ENCODE measurements at regions not wholly inside any gene's neighbourhood (a gene's known extent, or its start where the extent isn't known, plus 50 kb on each side); places are given as distances from the start of the nearest gene placed in this dataset.
"Not testable (repeated sequence)": the region's sequence is repeated elsewhere in the genome, so short reads cannot be mapped to it uniquely, and the experiment has no call there.

DNA sequence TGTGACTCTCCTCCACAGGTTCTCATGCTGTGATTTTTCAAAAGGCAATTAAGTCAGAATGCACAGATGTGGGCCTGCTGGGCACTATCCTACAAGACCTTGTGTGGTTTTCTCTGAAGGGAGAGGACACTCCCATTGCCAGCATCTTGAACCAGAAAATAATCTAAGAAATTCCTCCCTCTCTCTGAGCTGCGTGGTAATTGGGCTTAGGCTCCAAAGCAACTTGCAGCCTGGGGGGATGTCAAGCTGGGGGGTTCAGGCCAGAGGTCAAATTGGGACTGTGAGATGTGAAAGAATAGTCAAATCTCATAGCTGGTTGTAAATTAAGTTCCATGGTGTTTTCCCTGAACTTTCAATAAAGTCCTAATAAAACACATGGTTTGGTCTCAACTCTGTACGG lies 350.6 kb upstream of the SLC7A11 start:
- no peak for TF ChIP-seq POLR2A (IDR thresholded peaks at IDR 0.05; ENCODE audit: low read depth, low read length)
- FAIRE-seq (no peak), DNase-seq (ENCODE audit: insufficient read length, low spot score) (no peak)

DNA sequence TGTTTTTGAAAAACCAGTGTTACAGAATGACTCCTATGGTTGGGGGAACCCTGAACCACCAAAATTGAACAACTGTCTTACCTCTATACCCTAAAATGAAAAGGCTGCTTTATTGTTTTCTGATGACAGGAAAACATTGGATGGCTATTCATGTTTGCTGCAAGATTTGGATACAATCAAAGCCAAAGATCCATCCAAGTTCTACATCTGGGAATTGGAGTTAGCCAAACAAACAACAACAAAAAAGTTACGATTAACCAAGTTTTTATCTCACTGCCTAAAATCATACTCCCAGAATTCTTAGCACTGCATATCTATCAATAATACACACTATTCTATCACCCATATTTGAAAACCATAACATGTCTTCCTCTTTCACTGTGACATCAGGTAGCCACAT lies 349.7 kb upstream of the SLC7A11 start:
- no peak for DNase-seq (ENCODE audit: insufficient read length, low spot score)
- no peak for TF ChIP-seq POLR2A (IDR thresholded peaks at IDR 0.05; ENCODE audit: low read depth, low read length)
- FAIRE-seq, result no peak

DNA sequence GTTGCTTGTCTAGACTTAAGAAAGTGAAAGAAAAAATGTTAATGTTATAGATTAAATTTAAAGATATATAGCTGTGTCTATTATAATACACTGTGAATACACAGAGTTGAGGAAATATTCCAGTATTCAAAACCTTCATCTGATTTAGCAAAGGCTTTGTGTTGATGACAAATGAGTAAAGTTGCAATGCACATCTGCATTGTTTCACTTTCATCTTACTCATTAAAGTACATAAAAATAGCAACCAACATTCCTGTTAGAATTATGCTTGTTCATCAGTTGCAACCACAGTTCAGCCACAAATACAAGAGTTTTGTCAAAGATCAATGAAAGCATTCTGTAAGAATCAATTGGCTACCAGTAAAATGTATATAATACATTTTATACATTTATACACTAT lies 346.4 kb upstream of the SLC7A11 start:
- FAIRE-seq, result no peak

DNA sequence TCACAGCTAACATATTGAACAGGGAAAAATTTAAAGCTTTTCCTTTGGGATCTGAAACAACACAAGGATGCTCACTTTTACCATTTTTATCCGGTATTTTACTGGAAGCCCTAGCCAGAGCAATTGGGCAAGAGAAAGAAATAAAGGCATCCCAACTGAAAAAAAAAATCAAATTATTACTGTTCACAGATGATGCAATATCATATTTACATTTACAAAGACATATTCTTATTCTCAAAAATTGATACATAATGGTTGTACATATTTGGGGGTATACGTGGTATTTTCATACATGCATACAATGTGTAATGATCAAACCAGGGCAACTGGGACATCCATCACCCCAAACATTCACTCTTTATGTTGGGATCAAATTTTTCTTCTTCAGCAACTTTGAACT lies 337.0 kb upstream of the SLC7A11 start:
- TF ChIP-seq POLR2A (IDR thresholded peaks at IDR 0.05; ENCODE audit: low read depth, low read length), result no peak
- FAIRE-seq, result no peak
- DNase-seq (ENCODE audit: insufficient read length, low spot score), result no peak

More for the DNA sequence above, 346.4 kb upstream of the SLC7A11 start:
- DNase-seq (ENCODE audit: insufficient read length, low spot score), result no peak
- no peak for TF ChIP-seq POLR2A (IDR thresholded peaks at IDR 0.05; ENCODE audit: low read depth, low read length)

DNA sequence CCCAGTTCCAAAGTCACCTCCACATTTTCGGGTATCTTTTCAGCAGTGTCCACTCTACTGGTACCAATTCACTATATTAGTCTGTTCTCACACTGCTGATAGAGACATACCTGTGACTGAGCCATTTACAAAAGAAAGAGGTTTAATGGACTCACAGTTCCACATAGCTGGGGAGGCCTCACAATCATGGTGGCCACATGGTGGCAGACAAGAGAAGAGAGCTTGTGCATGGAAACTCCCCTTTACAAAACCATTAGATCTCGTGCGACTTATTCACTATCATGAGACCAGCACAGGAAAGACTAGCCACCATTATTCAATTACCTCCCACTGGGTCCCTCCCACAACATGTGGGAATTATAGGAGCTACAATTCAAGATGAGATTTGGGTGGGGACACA lies 335.7 kb upstream of the SLC7A11 start:
- not testable (repeated sequence) for FAIRE-seq; DNase-seq (ENCODE audit: insufficient read length, low spot score)

DNA sequence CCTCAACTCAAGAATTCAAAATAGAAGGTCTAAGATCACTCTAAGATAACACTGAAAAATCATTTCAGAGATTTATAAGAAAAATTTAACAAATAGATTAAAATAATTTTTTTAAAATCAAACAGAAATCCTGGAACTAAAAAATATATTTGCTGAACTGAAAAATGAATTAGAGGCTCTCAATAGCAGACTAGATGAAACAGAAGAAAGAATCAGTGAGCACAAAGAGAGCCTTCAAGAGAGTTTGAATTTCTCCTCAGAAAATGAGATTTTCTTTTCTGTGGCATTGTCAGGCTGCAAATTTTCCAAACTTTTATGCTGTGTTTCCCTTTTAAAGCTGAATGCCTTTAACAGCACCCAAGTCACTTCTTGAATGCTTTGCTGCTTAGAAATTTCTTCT lies 335.0 kb upstream of the SLC7A11 start:
- no peak for FAIRE-seq
- TF ChIP-seq POLR2A (IDR thresholded peaks at IDR 0.05; ENCODE audit: low read depth, low read length), result no peak
- no peak for DNase-seq (ENCODE audit: insufficient read length, low spot score)

DNA sequence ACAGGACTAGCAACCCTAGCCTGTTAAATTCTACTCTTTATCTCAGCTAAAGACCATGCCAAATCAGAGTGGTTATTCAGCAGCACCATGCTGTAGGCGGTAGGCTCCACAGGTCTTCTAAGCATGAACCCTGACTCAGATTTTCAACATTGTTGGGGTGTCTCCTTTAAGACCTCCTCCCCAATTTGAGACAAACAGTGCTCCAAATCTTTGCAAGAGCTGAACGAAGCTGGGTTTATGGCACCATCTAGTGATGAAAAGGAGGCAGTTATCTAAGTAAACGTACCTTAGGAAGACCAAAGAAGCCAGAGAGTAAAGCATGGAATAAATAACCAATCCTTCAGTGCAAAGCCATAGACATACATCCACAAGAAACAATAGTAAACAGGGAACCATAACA lies 334.5 kb upstream of the SLC7A11 start:
- FAIRE-seq, result no peak
- TF ChIP-seq POLR2A (IDR thresholded peaks at IDR 0.05; ENCODE audit: low read depth, low read length), result no peak
- DNase-seq (ENCODE audit: insufficient read length, low spot score), result no peak

DNA sequence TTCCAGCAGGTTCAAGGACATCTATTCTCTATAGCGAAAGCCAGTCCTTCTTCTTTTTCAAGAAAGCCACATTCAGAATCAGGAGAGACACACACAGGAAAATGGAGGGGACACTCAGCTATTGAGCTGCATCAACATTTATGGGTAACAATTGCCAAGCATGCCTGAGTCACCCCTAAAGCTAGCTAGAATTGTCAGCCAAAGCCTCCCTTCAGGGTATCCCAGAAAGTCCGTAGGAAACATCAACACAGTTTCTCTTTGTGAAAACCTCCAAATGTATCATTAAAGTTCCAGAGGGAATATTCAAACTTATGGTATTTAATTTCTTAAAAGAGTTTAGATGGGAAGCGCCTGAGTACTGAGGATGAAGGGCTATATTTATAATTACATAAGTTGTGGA lies 331.1 kb upstream of the SLC7A11 start:
- DNase-seq (ENCODE audit: insufficient read length, low spot score) (no peak), FAIRE-seq (no peak)
- no peak for TF ChIP-seq POLR2A (IDR thresholded peaks at IDR 0.05; ENCODE audit: low read depth, low read length)

DNA sequence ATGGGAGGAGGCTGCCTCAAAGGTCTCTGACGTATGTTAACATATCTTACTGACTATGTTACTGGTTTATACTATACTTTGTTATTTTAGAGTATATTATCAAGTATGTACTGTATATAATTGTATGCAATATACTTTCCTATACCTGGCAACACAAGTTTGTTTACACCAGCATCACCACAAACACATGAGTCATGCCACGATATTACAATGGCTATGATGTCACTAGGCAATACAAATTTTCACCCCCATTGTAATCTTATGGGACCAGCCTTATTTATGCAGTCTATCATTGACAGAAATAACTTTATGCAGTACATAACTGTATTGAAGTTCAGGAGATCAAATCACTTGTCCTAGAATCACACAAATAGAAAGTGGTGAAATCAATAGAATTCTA lies 329.9 kb upstream of the SLC7A11 start:
- TF ChIP-seq POLR2A (IDR thresholded peaks at IDR 0.05; ENCODE audit: low read depth, low read length), result no peak
- FAIRE-seq (no peak), DNase-seq (ENCODE audit: insufficient read length, low spot score) (no peak)

DNA sequence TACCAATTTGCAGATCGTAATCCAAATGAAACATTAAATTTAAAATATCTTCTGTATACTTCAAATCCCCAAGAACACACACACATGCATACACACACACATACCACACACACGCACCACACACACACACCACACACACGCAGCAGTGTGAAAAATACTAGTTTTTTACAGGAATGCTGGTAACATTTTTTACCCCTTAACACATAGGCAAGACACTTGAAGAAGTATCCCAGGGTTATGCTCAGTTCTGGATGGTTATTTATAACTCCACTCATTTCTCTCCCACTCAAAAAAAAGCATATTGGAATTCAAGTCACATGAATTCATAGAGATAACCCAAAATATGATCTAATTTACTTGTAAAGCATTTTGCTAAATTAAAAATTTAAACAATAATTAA lies 325.5 kb upstream of the SLC7A11 start:
- TF ChIP-seq POLR2A (IDR thresholded peaks at IDR 0.05; ENCODE audit: low read depth, low read length), result no peak
- FAIRE-seq (no peak), DNase-seq (ENCODE audit: insufficient read length, low spot score) (no peak)

DNA sequence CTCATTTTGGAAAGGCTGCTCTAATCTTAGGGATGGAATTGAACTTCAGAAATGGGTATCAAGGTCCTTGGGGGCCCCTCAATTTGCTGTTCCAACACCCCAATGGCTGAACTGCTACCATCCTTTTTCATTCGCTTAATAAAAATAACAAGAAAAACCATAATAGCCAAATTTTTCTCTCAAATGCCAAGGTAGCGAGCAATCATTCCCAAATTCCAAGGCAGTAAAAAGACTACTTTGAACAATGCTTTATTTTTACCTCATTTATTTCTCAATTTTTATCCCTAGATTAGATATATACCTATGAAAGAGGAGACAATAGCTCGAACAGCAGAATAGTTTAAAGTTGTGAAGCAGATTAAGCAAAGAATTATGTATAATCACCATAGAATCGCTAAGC lies 323.4 kb upstream of the SLC7A11 start:
- no peak for FAIRE-seq
- DNase-seq (ENCODE audit: insufficient read length, low spot score), result no peak
- no peak for TF ChIP-seq POLR2A (IDR thresholded peaks at IDR 0.05; ENCODE audit: low read depth, low read length)

DNA sequence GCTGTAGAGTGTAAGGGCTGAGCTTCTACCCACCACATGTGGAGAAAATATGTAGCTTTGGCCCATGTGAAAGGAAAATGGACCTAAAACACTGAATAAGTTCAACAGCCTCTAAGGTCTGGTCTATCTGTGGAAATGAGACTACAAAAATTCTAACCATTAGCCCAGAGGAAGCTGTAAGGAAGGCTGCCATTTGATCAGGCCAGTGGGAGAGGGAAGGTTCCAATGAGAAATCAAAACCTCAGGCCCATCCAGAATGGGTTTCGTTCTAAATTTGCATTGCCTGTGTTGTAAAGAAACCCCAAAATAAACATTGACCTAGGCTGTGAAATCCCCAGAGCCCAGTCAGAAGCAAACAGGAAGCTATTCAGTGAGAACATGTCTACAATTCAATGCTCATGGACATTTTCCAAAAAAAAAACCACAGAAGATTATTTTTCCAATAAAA lies 320.4 kb upstream of the SLC7A11 start:
- no peak for TF ChIP-seq POLR2A (IDR thresholded peaks at IDR 0.05; ENCODE audit: low read depth, low read length)
- no peak for DNase-seq (ENCODE audit: insufficient read length, low spot score)
- FAIRE-seq, result no peak

DNA sequence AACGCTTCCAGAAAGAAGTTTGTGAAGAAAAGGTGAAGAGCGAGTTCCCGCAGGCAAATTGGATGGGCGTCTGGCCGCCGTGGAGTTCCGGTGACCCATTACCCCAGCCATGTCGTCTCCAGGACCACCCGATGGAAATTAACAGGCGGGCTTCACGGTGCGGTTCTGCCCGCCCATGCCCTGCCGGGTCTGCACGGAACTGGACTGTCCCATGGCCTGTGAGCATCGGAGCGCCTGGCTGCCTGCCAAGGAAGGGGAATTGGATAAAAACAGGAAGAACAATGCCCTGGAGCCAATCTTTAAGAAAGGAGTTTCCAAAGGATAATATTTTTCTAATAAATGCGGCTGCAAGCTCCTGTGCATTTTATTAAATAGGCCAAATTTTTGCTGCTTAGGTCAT lies 319.8 kb upstream of the SLC7A11 start:
- DNase-seq (ENCODE audit: insufficient read length, low spot score), result no peak
- no peak for FAIRE-seq
- no peak for TF ChIP-seq POLR2A (IDR thresholded peaks at IDR 0.05; ENCODE audit: low read depth, low read length)

DNA sequence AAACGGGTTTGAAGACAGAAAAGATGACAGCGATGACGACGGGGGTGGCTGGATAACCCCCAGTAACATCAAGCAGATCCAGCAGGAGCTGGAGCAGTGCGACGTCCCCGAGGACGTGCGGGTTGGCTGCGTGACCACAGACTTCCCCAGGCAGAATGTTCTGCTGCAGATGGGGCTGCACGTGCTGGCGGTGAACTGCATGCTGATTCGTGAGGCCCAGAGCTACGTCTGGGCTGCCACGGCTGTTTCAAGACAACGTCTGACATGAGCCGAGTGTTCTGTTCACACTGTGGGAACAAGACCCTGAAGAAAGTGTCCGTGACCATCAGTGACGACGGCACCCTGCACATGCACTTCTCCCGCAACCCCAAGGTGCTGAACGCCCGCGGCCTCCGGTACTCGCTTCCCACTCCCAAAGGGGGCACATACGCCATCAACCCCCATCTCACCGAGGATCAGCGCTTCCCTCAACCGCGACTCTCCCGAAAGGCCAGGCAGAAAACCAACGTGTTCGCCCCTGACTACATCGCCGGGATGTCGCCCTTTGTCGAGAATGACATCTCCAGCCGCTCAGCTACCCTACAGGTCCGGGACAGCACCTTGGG lies 319.2 kb upstream of the SLC7A11 start:
- DNase-seq (ENCODE audit: insufficient read length, low spot score) (no peak), FAIRE-seq (no peak)
- TF ChIP-seq POLR2A (IDR thresholded peaks at IDR 0.05; ENCODE audit: low read depth, low read length), result no peak

DNA sequence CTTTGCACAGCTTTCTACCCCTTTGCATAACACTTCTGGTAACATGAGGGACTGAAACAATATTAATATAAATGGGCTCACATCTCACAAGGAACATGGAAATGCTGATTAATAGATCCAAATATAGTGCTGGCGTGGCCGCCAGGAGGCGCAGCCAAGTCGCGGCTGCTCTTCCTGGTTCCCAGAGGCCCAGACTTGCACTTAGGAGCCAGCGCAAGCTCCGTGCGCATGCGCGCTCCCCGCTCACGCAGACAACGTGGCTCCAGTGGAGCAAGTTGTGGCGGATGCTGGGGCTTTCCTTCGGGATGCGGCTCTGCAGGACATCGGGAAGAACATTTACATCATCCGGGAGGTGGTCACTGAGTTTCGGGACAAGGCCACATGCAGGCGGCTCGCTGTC lies 318.3 kb upstream of the SLC7A11 start:
- FAIRE-seq, result no peak

DNA sequence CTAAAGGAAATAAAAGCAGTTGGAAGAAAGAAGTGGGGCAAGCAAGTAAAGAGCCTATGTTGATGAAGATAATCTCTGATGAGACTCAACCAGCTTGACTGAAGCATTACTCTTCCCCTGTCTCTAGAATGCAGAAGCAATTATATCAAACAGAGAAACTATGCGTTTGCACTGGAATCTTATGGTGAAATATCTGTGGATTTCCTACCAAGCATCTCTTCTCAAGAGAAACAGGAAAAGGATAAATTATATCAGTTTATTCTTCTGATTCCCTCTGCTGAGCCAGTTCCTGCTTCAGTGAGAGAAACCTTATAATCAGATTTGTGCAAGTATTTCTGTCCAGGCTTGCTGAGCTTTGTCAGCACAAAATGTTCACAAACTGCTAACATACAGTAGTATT lies 316.7 kb upstream of the SLC7A11 start:
- no peak for FAIRE-seq
- no peak for DNase-seq (ENCODE audit: insufficient read length, low spot score)
- TF ChIP-seq POLR2A (IDR thresholded peaks at IDR 0.05; ENCODE audit: low read depth, low read length), result no peak

More for the DNA sequence above, 318.3 kb upstream of the SLC7A11 start:
- TF ChIP-seq POLR2A (IDR thresholded peaks at IDR 0.05; ENCODE audit: low read depth, low read length), result no peak
- DNase-seq (ENCODE audit: insufficient read length, low spot score), result no peak

Data from H54 (cell line).